ENCODE measurements at regions not wholly inside any gene's neighbourhood (a gene's known extent, or its start where the extent isn't known, plus 50 kb on each side); places are given as distances from the start of the nearest gene placed in this dataset.
"Not testable (repeated sequence)": the region's sequence is repeated elsewhere in the genome, so short reads cannot be mapped to it uniquely, and the experiment has no call there.

DNA sequence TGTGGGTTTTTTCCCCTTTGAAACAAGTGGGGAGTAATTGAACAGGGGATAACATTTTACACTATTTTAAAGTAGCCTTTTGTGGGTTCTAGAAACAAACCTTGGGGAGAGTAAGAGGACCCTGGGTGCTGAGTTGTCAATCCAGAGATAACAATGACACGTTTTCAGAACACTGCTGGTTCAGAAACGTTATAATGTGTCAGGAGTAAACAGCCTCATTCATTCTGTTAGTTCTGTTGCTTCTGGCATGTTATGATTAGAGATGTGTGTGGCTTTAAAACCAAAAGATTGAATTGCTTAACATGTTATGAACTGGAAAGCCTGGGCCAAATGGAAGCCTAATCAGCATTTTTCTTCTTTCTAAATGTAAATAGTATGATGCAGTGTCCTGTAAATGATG, 680.5 kb upstream of the NOVA1 start:
- H3K4me1 ChIP-seq (ENCODE audit: control insufficient read depth, insufficient read depth, low read length), result no peaks in the 10 kb centered on the region
- POLR2A ChIA-PET, result no interaction called here
- H3K4me3 ChIP-seq (ENCODE audit: low read depth, low read length), result no peak overlapping the region

GRCh38 chr14:27305441-27305945, 707.7 kb upstream of the NOVA1 start:
- POLR2A ChIA-PET, result interaction anchor here (0.6 kb wide), 1 partner anchor 1044 kb away, joined by 6 read pairs; no protein-coding TSS in a partner anchor
- no peak overlapping the region for H3K4me3 ChIP-seq (ENCODE audit: low read depth, low read length)
- CTCF ChIA-PET, result no interaction called here
- H3K9me3 ChIP-seq (ENCODE audit: control insufficient read depth, insufficient read depth, low read depth, low read length), result no peaks in the 10 kb centered on the region
- TF ChIP-seq ZNF391 (tag by site-specific recombination; IDR thresholded peaks at IDR 0.05; ENCODE audit: borderline replicate concordance, low read depth) (no peak), OSR2 (tag by site-specific recombination; IDR thresholded peaks at IDR 0.05) (no peak), ZNF133 (tag by site-specific recombination; IDR thresholded peaks at IDR 0.05) (no peak)
- H3K4me1 ChIP-seq (ENCODE audit: control insufficient read depth, insufficient read depth, low read length), result no peaks in the 10 kb centered on the region
- no peaks in the 10 kb centered on the region for H3K36me3 ChIP-seq (ENCODE audit: control insufficient read depth in 2 of 2, insufficient read depth in 1 of 2, low read length in 2 of 2)
- H3K27ac ChIP-seq (ENCODE audit: extremely low read depth, low read depth, low read length), result no peak overlapping the region

More for the DNA sequence above, 680.5 kb upstream of the NOVA1 start:
- H3K9me3 ChIP-seq (ENCODE audit: control insufficient read depth, insufficient read depth, low read depth, low read length), result no peaks in the 10 kb centered on the region
- CTCF ChIA-PET, result no interaction called here
- H3K36me3 ChIP-seq (ENCODE audit: control insufficient read depth in 2 of 2, insufficient read depth in 1 of 2, low read length in 2 of 2), result no peaks in the 10 kb centered on the region
- H3K27ac ChIP-seq (ENCODE audit: extremely low read depth, low read depth, low read length), result no peak overlapping the region
- TF ChIP-seq ZNF571 (tag by site-specific recombination; IDR thresholded peaks at IDR 0.05), result no peak
- TF ChIP-seq ZFP41 (tag by site-specific recombination; IDR thresholded peaks at IDR 0.05; ENCODE audit: borderline replicate concordance), result no peak
- TF ChIP-seq ZNF214 (tag by site-specific recombination; IDR thresholded peaks at IDR 0.05; ENCODE audit: borderline replicate concordance), result no peak
- TF ChIP-seq ZNF426 (tag by site-specific recombination; IDR thresholded peaks at IDR 0.05), result no peak
- no peak for TF ChIP-seq ZNF366 (tag by site-specific recombination; conservative IDR thresholded peaks at IDR 0.05)
- no peak for TF ChIP-seq ZNF654 (tag by site-specific recombination; IDR thresholded peaks at IDR 0.05; ENCODE audit: low read depth)
- TF ChIP-seq, protein P1, sequence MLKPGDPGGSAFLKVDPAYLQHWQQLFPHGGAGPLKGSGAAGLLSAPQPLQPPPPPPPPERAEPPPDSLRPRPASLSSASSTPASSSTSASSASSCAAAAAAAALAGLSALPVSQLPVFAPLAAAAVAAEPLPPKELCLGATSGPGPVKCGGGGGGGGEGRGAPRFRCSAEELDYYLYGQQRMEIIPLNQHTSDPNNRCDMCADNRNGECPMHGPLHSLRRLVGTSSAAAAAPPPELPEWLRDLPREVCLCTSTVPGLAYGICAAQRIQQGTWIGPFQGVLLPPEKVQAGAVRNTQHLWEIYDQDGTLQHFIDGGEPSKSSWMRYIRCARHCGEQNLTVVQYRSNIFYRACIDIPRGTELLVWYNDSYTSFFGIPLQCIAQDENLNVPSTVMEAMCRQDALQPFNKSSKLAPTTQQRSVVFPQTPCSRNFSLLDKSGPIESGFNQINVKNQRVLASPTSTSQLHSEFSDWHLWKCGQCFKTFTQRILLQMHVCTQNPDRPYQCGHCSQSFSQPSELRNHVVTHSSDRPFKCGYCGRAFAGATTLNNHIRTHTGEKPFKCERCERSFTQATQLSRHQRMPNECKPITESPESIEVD (tag by site-specific recombination; IDR thresholded peaks at IDR 0.05), result no peak
- TF ChIP-seq ZNF629 (tag by site-specific recombination; IDR thresholded peaks at IDR 0.05), result no peak
- TF ChIP-seq, protein P2, sequence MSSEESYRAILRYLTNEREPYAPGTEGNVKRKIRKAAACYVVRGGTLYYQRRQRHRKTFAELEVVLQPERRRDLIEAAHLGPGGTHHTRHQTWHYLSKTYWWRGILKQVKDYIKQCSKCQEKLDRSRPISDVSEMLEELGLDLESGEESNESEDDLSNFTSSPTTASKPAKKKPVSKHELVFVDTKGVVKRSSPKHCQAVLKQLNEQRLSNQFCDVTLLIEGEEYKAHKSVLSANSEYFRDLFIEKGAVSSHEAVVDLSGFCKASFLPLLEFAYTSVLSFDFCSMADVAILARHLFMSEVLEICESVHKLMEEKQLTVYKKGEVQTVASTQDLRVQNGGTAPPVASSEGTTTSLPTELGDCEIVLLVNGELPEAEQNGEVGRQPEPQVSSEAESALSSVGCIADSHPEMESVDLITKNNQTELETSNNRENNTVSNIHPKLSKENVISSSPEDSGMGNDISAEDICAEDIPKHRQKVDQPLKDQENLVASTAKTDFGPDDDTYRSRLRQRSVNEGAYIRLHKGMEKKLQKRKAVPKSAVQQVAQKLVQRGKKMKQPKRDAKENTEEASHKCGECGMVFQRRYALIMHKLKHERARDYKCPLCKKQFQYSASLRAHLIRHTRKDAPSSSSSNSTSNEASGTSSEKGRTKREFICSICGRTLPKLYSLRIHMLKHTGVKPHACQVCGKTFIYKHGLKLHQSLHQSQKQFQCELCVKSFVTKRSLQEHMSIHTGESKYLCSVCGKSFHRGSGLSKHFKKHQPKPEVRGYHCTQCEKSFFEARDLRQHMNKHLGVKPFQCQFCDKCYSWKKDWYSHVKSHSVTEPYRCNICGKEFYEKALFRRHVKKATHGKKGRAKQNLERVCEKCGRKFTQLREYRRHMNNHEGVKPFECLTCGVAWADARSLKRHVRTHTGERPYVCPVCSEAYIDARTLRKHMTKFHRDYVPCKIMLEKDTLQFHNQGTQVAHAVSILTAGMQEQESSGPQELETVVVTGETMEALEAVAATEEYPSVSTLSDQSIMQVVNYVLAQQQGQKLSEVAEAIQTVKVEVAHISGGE (tag by site-specific recombination; conservative IDR thresholded peaks at IDR 0.05; ENCODE audit: low read depth), result no peak
- no peak for TF ChIP-seq ZBTB49 (tag by site-specific recombination; IDR thresholded peaks at IDR 0.05; ENCODE audit: low read depth)
- no peak for TF ChIP-seq ZNF501 (tag by site-specific recombination; IDR thresholded peaks at IDR 0.05)
- TF ChIP-seq ZNF560 (tag by site-specific recombination; IDR thresholded peaks at IDR 0.05; ENCODE audit: borderline replicate concordance), result no peak

DNA sequence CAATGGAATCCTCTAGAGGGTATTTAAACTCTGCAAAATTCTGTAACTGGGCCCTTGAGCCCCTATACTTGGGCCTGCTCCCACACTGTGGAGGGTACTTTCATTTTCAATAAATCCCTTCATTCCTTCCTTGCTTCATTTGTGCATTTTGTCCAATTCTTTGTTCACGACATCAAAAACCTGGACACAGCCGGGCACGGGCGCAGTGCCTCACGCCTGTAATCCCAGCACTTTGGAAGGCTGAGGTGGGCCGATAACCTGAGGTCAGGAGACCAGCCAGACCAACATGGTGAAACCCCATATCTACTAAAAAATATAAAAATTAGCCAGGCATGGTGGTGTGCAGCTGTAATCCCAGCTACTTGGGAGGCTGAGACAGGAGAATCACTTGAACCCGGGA, 714.9 kb upstream of the NOVA1 start:
- H3K4me1 ChIP-seq (ENCODE audit: control insufficient read depth, insufficient read depth, low read length); H3K9me3 ChIP-seq (ENCODE audit: control insufficient read depth, insufficient read depth, low read depth, low read length): not testable (repeated sequence)

More for the DNA sequence above, 714.9 kb upstream of the NOVA1 start:
- CTCF ChIA-PET; H3K36me3 ChIP-seq (ENCODE audit: control insufficient read depth in 2 of 2, insufficient read depth in 1 of 2, low read length in 2 of 2); POLR2A ChIA-PET; H3K4me3 ChIP-seq (ENCODE audit: low read depth, low read length); H3K27ac ChIP-seq (ENCODE audit: extremely low read depth, low read depth, low read length): not testable (repeated sequence)

All from HEK293 (cell line).